ENCODE measurements at regions not wholly inside any gene's neighbourhood (a gene's known extent, or its start where the extent isn't known, plus 50 kb on each side); places are given as distances from the start of the nearest gene placed in this dataset.

DNA sequence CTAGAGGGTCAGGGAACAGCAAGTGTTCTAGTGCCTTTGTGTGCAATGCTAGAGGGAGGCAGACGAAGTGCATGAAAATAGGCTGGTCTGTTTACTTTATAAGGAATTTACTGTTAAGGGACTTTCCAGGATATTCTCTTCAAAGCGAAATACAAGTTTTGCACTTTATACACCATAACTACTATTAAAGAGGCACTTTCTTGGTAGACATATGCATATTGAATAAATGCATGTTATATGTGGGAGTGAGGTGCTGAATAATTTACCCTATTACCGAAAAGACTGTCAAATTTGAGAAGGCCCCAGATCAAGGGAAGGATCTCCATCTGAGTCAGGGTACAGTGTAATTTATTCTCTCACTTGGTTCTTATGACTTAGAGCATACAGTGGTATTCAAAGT, 310.5 kb downstream of the S1PR1 start:
- H4K20me1 ChIP-seq (replicated peaks in 1 of 2; ENCODE audit: control insufficient read depth in 1 of 2, insufficient read depth in 2 of 2, low read length in 2 of 2) = no peaks in the 10 kb centered on the region
- no peak overlapping the region for H2BK20ac ChIP-seq (ENCODE audit: low read length)
- 60% methylated on average over 3 of the region's 3 CpGs; no CpG with 5 or more reads in 1 of the 2 experiments for WGBS, 2 experiments (ENCODE audit: extremely low coverage in 1 of 2, insufficient coverage in 1 of 2, insufficient read length in 1 of 2, insufficient replicate concordance in 2 of 2, low coverage in 1 of 2, low lambda C conversion rate in 2 of 2, missing lambda C conversion rate in 1 of 2)
- H3K56ac ChIP-seq (replicated peaks; ENCODE audit: insufficient read length, low read depth, low read length) = no peak overlapping the region
- H2AFZ ChIP-seq (ENCODE audit: low read length) = no peak overlapping the region
- no peaks in the 10 kb centered on the region for H3K79me1 ChIP-seq (ENCODE audit: low read depth, low read length)
- CTCF ChIA-PET (ENCODE audit: partially characterized antibody) = interaction anchor here (1.2 kb wide), 1 partner anchor 41 kb away, joined by 4 read pairs; no protein-coding TSS in a partner anchor
- no peaks in the 10 kb centered on the region for H3K36me3 ChIP-seq (ENCODE audit: control insufficient read depth in 2 of 4, insufficient read depth in 4 of 4, low read length in 3 of 4)
- no peak overlapping the region for H3K18ac ChIP-seq (ENCODE audit: extremely low read depth, low read length)
- H3K4me1 ChIP-seq (replicated peaks in 1 of 4; ENCODE audit: control insufficient read depth in 3 of 4, insufficient read depth in 4 of 4, low read length in 3 of 4) = no peaks in the 10 kb centered on the region
- H3K4me2 ChIP-seq (ENCODE audit: insufficient read depth in 1 of 2, low read depth in 2 of 2, low read length in 2 of 2) = no peak overlapping the region
- H3K27me3 ChIP-seq (replicated peaks in 1 of 4; ENCODE audit: control insufficient read depth in 3 of 4, extremely low read depth in 1 of 4, insufficient read depth in 3 of 4, low read length in 3 of 4) = no peaks in the 10 kb centered on the region
- no peak overlapping the region for H3K23ac ChIP-seq (ENCODE audit: insufficient read length)
- POLR2A ChIA-PET (ENCODE audit: partially characterized antibody) = no interaction called here
- H4K8ac ChIP-seq (ENCODE audit: extremely low read depth, insufficient read depth, low read length) = no peak overlapping the region
- no peak overlapping the region for H4K91ac ChIP-seq (replicated peaks; ENCODE audit: insufficient read length, low read length)
- H3K9me3 ChIP-seq (ENCODE audit: insufficient read depth in 2 of 2, low read depth in 1 of 2, low read length in 1 of 2) = no peaks in the 10 kb centered on the region
- H3K4me3 ChIP-seq (ENCODE audit: extremely low read depth in 1 of 4, insufficient read depth in 2 of 4, low read depth in 3 of 4, low read length in 4 of 4) = no peak overlapping the region
- no peak overlapping the region for H2BK12ac ChIP-seq (ENCODE audit: low read depth, low read length)
- no peak overlapping the region for H2BK5ac ChIP-seq (ENCODE audit: low read depth, low read length)
- no peak overlapping the region for H2BK120ac ChIP-seq (replicated peaks; ENCODE audit: low read depth, low read length)
- H4K5ac ChIP-seq (ENCODE audit: insufficient read length, low read depth, low read length) = no peak overlapping the region
- no peak overlapping the region for H3K27ac ChIP-seq (ENCODE audit: low read depth, low read length)
- DNase-seq (ENCODE audit: low read depth in 1 of 2, low spot score in 2 of 2) (no peak), FAIRE-seq (no peak)
- no peak for TF ChIP-seq SIX5 (IDR thresholded peaks at IDR 0.05; ENCODE audit: low read depth, low read length)
- no peak for TF ChIP-seq YY1 (IDR thresholded peaks at IDR 0.05; ENCODE audit: low read depth, low read length)
- no peak for TF ChIP-seq MAFK (IDR thresholded peaks at IDR 0.05; ENCODE audit: low read depth, low read length)
- no peak for TF ChIP-seq ASH2L (IDR thresholded peaks at IDR 0.05; ENCODE audit: low read length)
- no peak for TF ChIP-seq BCL11A (IDR thresholded peaks at IDR 0.05; ENCODE audit: low read depth in 2 of 2, low read length in 2 of 2)
- TF ChIP-seq E2F6 (IDR thresholded peaks at IDR 0.05) = no peak
- no peak for TF ChIP-seq POLR2AphosphoS5 (IDR thresholded peaks at IDR 0.05; ENCODE audit: low read depth, low read length)
- TF ChIP-seq JUND (IDR thresholded peaks at IDR 0.05; ENCODE audit: low read length) = no peak
- no peak for TF ChIP-seq BACH1 (IDR thresholded peaks at IDR 0.05; ENCODE audit: low read length)
- TF ChIP-seq TAF1 (IDR thresholded peaks at IDR 0.05; ENCODE audit: low read depth, low read length) = no peak
- TF ChIP-seq RAD21 (IDR thresholded peaks at IDR 0.05 in 1 of 2, conservative IDR thresholded peaks at IDR 0.05 in 1 of 2; ENCODE audit: low read depth in 2 of 2, low read length in 2 of 2) = no peak
- no peak for TF ChIP-seq SIRT6 (IDR thresholded peaks at IDR 0.05; ENCODE audit: low read length)
- no peak for TF ChIP-seq KDM1A (IDR thresholded peaks at IDR 0.05; ENCODE audit: borderline replicate concordance, low read length)
- no peaks in the 10 kb centered on the region for H3K23me2 ChIP-seq (ENCODE audit: low read depth, low read length)
- H2AK5ac ChIP-seq (ENCODE audit: low read depth, low read length) = no peak overlapping the region
- no peak overlapping the region for H3K9ac ChIP-seq (replicated peaks in 1 of 4; ENCODE audit: extremely low read depth in 1 of 4, low read depth in 3 of 4, low read length in 3 of 4)
- no peak overlapping the region for H3K4ac ChIP-seq (replicated peaks; ENCODE audit: insufficient read length, low read depth, low read length)
- H2BK15ac ChIP-seq (ENCODE audit: low read length) = no peak overlapping the region
- H3K79me2 ChIP-seq (ENCODE audit: control insufficient read depth in 1 of 2, insufficient read depth in 2 of 2, low read length in 2 of 2) = no peaks in the 10 kb centered on the region
- no peak overlapping the region for H3K14ac ChIP-seq (ENCODE audit: insufficient read length)
